ENCODE measurements at regions not wholly inside any gene's neighbourhood (a gene's known extent, or its start where the extent isn't known, plus 50 kb on each side); places are given as distances from the start of the nearest gene placed in this dataset.
A peak's percentile ranks its signal among the peaks of the same experiment; 100 is the strongest.
"Not testable (repeated sequence)": the region's sequence is repeated elsewhere in the genome, so short reads cannot be mapped to it uniquely, and the experiment has no call there.

- not testable (repeated sequence) for DNase-seq (ENCODE audit: low spot score)
These were observed 473.3 kb upstream of the CCNG1 start for GRCh38 chr5:162964144-162964543.

DNA sequence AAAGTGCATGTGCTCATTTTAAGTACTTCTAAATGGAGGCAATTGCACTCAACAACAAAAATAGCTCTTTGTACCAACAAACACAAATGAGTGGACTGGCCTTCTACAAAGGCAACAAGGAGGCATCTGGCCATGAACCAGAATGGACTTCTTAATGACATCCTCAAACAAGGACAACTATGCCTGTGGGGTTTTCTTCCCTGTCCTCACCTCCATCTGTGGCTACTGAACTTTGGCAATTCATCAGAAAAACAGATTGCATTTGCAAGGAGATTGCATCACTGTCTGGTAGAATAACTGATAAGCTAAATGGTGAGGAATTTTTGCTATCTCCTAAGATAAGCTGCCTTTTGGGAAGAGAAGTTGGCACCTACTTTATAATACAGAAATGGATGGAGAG is 447.3 kb upstream of the CCNG1 start:
- no peak for DNase-seq (ENCODE audit: low spot score)

DNA sequence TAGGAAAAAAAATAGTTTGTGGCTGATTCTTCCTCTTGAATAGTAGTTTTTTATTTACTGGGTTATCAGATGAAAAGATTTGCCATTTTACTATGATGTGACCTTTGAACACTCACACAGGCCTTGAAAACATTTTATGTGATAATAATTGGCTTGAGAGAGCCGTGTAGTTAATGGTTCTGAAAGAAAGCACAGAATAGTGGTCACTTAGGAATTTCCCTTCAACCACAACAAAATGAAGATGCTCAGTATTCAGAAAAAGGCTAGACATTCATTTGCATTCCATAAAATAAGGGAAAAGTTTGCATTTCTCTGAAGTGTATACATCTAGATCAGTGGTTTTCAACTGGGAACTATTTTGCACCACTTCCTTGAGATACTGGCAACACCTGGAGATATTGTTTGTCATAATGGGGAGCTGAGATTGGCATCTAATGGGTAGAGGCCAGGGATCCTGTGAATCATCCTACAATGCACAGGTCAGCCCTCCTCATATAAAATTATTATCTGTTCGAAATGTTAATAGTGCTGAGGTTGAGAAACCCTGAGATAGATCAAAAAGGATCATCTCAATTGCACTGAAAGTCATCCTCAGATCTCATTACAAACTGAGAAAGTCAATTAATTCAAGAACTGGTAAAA is 446.4 kb upstream of the CCNG1 start:
- DNase-seq (ENCODE audit: low spot score), result no peak

GRCh38 chr5:162995568-162995967 is 441.8 kb upstream of the CCNG1 start:
- no peak for DNase-seq (ENCODE audit: low spot score)

DNA sequence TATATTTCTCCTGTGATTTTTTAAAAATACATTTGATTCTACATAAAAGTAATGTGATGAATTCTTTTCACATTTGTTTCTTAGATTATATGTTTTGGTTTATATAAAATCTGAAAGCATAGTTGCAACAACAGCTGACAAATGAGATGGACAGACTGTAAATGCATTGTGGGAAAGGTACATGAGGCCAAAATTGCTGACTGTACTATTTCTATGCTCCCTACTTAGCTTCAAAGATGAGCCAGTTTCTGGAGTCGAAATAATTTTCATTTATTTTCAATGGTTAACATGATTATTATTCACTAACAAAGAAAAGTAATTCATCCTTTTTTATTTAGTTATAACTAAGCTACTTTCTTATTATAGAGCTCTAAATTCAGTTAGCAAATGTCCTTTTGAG is 441.3 kb upstream of the CCNG1 start:
- no peak for DNase-seq (ENCODE audit: low spot score)

DNA sequence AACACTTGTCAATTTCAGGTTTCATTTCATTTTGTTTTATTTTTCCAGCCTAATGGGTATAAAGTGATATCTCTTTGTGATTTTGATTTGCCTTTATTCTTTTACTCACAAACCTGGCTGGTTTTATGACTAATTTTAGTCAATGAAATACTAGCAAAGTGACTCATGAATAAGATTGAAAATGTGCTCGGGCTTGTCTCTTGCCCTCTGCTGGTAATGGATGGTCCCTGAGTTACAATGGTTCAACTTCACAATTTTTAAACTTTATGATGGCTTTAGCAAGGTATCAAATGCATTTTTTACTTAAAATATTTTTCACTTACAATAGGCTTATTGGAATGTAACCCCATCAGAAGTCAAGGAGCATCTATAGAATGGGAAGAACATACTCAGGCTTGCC is 431.4 kb upstream of the CCNG1 start:
- no peak for DNase-seq (ENCODE audit: low spot score)

DNA sequence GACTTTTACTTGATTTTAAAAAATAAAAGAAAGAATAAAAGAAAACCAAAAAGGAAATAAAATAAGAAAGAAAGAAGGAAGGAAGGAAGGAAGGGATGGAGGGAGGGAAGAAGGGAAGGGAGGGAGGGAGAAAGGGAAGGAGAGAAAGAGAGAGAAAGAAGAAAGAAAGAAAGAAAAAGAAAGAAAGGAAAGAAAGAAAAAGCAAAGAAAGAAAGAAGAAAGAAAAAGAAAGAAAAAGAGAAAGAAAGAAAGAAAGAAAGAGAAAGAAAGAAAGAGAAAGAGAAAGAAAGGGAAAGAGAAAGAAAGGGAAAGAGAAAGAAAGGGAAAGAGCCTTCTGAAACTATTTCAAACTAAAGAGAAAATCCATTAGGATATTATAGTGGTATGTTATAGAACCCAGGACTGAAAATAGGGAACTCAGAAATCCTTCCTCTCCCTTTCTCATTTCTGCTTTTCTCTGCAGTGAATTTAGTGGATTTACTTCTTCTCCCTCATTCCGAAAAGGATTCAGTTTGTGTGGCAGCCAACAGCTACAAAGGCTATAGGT is 414.7 kb upstream of the CCNG1 start:
- no peak for DNase-seq (ENCODE audit: low spot score)

DNA sequence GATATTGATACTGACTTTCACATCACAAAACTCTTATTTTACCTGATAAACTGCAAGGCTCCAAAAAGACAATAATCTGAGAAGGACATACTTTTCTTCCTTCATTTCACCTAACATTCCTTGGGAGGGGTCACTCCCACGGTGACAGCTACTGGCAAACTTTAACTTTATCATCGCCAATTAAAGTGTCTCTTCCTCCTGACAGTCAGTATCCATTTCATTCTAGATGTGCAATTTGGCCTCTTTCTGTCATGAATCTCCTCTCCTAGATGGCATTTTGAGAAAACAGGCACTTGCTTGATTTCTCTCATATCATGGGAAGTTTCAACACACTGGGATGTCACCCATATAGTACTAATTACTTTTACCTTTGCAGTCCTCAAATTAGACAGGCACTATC is 413.5 kb upstream of the CCNG1 start:
- no peak for DNase-seq (ENCODE audit: low spot score)

DNA sequence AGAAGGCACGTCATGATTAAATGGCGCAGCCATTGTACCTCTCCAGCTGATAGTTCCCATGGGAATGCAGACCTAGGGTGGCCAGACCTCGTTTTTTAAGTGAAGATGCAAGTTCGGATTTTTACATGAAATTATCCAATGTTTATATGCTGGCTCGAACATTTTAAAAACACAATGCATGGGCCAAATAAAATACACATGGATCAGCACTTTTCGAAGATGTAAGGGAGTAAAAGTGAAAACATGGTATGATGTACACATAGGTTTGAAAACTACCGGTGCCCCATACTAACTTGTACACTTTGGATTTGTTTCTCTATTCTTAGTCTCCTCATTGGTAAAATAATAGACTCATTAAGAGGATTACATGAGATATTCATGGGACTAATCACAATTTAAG is 412.5 kb upstream of the CCNG1 start:
- DNase-seq (ENCODE audit: low spot score), result no peak

GRCh38 chr5:163033656-163034055 is 403.7 kb upstream of the CCNG1 start:
- DNase-seq (ENCODE audit: low spot score), result no peak

GRCh38 chr5:163041254-163041653 is 396.1 kb upstream of the CCNG1 start:
- no peak for DNase-seq (ENCODE audit: low spot score)

DNA sequence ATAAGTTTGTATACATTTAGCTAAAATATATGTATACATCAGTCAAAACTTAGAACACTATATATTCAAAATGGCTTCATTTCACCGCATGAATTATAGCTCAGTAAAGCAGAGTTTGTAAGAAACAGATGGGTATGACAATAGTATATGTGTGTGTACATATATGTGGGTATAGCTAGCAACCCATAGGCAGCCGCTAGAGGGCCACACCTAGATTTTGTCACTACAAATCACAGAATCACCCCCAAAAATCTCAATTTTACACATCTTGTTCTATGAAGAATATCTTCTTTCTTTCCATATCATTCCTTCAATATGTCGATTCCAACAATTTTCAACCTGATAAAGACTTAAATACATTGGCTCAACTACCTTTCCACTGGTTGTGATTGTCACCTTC is 357.8 kb upstream of the CCNG1 start:
- no peak for DNase-seq (ENCODE audit: low spot score)

GRCh38 chr5:163089230-163089629 is 348.2 kb upstream of the CCNG1 start:
- peak; percentile 26 for DNase-seq (ENCODE audit: low spot score)

- DNase-seq (ENCODE audit: low spot score), result no peak
These were observed 347.5 kb upstream of the CCNG1 start for GRCh38 chr5:163089926-163090325.

DNA sequence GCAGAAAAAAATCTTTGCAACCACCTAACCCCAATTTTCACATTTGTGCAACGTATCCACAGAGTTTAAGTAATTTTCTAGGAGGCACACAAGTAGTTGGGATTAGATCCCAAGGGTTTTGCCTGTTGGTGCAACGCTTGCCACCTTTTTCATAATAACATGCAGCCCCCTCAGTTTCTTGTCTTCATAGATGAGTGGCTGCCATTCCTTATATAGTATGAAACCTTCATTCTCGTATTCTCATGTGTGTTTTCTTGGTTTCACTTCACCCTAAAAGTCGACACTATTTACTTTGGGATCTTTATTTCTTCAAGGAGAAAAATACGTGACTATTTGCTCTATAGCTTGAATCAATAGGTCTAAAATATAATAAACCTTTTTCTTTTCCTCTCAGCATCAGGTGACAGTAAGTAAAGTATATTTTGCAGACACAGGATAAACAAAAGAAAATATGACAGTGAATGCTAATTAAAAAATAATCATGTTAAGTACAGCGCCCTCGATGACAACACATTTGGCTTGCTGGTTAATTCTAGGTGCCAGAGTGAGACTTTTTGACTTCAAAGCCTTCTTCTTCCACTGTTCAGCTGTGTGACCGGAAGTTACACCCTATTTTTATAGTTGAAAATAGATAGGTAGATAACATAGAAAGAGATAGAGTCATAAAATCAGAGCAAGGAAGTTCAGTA is 342.8 kb upstream of the CCNG1 start:
- no peak for DNase-seq (ENCODE audit: low spot score)

GRCh38 chr5:163104464-163104863 is 332.9 kb upstream of the CCNG1 start:
- DNase-seq (ENCODE audit: low spot score), result no peak

GRCh38 chr5:163105456-163105855 is 331.9 kb upstream of the CCNG1 start:
- DNase-seq (ENCODE audit: low spot score), result no peak

GRCh38 chr5:163106098-163106497 is 331.3 kb upstream of the CCNG1 start:
- no peak for DNase-seq (ENCODE audit: low spot score)

DNA sequence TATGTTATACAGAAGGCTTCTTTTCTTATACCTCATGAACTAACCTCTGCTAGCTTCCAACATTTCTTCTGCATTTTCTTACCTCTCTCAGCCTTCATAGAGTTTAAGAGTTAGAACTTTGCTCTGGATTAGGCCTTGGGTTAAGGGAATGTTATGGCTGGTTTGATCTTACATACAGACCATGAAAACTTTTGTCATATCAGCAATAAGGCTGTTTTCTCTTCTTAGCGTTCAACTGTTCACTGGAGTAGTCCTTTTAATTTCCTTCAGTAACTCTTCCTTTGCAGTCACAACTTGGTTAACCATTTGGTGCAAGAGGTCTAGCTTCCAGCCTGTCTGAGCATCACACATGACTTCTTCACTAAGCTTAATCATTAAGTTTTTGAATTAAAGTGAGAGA is 329.0 kb upstream of the CCNG1 start:
- DNase-seq (ENCODE audit: low spot score), result no peak

DNA sequence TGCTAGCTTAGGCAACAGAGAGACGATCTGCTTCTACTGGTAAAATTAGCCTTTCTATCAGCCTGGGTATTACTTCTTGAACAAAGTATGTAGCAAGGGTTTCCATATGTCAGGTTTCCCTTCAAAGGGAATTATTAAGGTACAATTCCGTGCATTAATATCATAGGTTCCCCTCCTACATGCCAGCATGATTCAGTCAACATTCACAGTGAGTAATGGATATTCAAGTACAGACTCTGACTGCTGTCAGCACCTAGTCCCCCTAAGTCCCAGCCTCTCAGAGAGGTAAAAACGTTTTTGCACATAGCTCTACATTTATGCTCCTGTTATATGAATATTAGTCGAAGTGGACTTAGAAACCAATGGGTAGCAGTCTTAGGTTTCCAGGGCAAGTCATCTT is 322.4 kb upstream of the CCNG1 start:
- no peak for DNase-seq (ENCODE audit: low spot score)

DNA sequence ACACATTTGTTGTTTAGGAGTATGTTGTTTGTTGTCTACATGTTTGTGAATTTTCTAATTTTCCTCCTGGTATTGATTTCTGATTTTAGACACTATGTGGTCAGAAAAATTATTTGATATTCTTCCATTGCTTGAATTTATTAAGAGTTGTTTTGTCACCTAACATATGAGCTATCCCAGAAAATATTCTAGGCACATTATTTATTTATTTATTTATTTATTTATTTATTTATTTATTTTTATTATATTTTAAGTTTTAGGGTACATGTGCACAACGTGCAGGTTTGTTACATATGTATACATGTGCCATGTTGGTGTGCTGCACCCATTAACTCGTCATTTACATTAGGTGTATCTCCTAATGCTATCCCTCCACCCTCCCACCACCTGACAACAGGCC is 320.8 kb upstream of the CCNG1 start:
- not testable (repeated sequence) for DNase-seq (ENCODE audit: low spot score)

DNA sequence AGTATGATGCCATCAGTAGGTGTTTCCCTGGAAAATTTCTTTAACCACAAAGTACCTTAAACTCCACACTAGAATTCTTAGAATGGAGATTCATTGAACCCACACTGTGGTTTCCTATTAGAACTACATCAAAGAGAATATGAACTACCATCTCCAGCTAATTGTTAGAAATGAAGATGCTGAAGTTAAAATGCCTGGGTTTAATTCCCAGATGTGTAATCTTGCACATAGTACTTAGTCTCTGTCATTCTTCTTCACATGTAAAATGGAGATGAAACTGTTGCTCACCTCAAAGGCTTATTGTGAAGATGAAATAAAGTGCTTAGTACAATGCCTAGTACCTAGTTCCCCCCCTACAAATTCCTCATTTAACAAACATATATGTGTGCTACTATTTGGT is 303.3 kb upstream of the CCNG1 start:
- DNase-seq (ENCODE audit: low spot score), result no peak

- no peak for DNase-seq (ENCODE audit: low spot score)
These were observed 301.5 kb upstream of the CCNG1 start for GRCh38 chr5:163135849-163136248.
